ENCODE measurements at regions not wholly inside any gene's neighbourhood (a gene's known extent, or its start where the extent isn't known, plus 50 kb on each side); places are given as distances from the start of the nearest gene placed in this dataset.

DNA sequence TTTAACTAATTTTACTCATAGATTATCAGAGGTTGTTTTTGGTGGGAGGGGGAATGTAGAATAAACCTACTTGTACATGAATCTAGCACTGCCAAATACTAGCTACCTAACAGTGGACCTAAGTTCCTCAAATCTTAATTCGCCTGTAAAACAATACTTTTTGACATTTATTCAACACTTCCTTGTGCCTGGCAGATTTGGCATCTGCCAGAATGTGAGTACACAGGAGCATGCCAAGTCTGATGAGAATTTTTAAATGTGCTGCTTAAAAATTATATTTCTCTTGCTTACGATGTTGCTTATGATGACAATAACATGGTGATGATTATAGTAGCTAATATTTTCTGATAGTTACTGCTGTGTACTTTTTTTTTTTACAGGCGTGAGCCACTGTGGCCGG, 240.2 kb upstream of the STARD13 start:
- TF ChIP-seq EZH2phosphoT487 (IDR thresholded peaks at IDR 0.05; ENCODE audit: low read depth) (no peak), CTCF (IDR thresholded peaks at IDR 0.05; ENCODE audit: low read depth, low read length) (no peak)
- Histone ChIP-seq H3K9ac (ENCODE audit: low read length) (no peak overlapping the region), H4K20me1 (ENCODE audit: insufficient read depth, low read length) (no peaks in the 10 kb centered on the region), H3K36me3 (replicated peaks; ENCODE audit: low read depth, low read length) (no peaks in the 10 kb centered on the region), H3K4me2 (ENCODE audit: low read length) (no peak overlapping the region), H3K4me1 (ENCODE audit: low read length) (no peaks in the 10 kb centered on the region), H3K27me3 (ENCODE audit: low read depth, low read length) (no peaks in the 10 kb centered on the region), H3K9me3 (ENCODE audit: insufficient read depth, low read length) (no peaks in the 10 kb centered on the region), H3K79me2 (ENCODE audit: low read length) (no peaks in the 10 kb centered on the region), H3K4me3 (ENCODE audit: low read length) (no peak overlapping the region), H2AFZ (ENCODE audit: low read depth, low read length) (no peak overlapping the region), H3K27ac (ENCODE audit: low read length) (no peak overlapping the region)

DNA sequence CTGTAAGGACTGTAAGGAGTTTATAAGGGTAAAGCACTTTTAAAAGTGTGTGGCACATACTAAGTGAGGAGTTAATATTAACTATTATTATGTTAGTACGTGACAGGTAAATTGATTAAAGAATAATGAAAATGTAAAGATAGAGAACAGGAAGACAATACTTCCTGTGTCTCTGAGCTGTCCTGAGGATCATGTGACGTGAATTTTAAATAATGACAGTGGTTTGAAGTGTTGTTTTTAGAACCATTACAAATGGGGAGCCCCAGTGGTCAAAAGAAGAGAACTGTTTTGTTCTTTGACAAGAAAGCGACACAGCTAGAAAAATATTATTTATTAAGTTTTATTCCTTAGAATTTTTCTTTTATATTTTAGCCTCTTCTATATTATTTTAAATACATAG, 241.2 kb upstream of the STARD13 start:
- no peaks in the 10 kb centered on the region for H3K79me2 ChIP-seq (ENCODE audit: low read length)
- H3K9ac ChIP-seq (ENCODE audit: low read length) = no peak overlapping the region
- H3K4me2 ChIP-seq (ENCODE audit: low read length) = no peak overlapping the region
- no peak for TF ChIP-seq EZH2phosphoT487 (IDR thresholded peaks at IDR 0.05; ENCODE audit: low read depth)
- no peak for TF ChIP-seq CTCF (IDR thresholded peaks at IDR 0.05; ENCODE audit: low read depth, low read length)
- no peak overlapping the region for H2AFZ ChIP-seq (ENCODE audit: low read depth, low read length)
- no peaks in the 10 kb centered on the region for H4K20me1 ChIP-seq (ENCODE audit: insufficient read depth, low read length)
- no peak overlapping the region for H3K27ac ChIP-seq (ENCODE audit: low read length)
- no peaks in the 10 kb centered on the region for H3K4me1 ChIP-seq (ENCODE audit: low read length)
- no peaks in the 10 kb centered on the region for H3K36me3 ChIP-seq (replicated peaks; ENCODE audit: low read depth, low read length)
- no peaks in the 10 kb centered on the region for H3K9me3 ChIP-seq (ENCODE audit: insufficient read depth, low read length)
- H3K4me3 ChIP-seq (ENCODE audit: low read length) = no peak overlapping the region
- H3K27me3 ChIP-seq (ENCODE audit: low read depth, low read length) = no peaks in the 10 kb centered on the region

DNA sequence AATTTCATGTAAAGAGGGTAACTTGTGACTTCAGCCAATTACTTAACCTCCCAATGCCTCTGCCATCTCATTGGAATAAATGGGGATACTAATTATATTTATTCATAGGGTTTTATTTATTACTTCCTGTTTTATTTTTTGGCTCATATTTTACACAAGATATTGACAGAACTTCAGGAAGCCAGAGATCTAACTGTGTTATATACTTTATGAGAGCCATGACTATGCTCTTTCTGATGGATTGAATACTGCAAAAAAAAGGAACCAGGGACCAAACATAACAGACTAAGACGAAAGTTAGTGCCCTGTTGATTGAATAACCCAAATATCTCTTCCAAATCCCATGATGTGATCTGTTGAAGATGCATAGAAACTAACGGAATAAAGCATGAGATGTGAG, 243.3 kb upstream of the STARD13 start:
- Histone ChIP-seq H2AFZ (ENCODE audit: low read depth, low read length) (0 out of 2 replicates have a peak overlapping the region, but pooled peaks have one; percentile 25), H3K4me3 (ENCODE audit: low read length) (no peak overlapping the region), H3K27me3 (ENCODE audit: low read depth, low read length) (no peaks in the 10 kb centered on the region), H3K9ac (ENCODE audit: low read length) (no peak overlapping the region), H3K79me2 (ENCODE audit: low read length) (no peaks in the 10 kb centered on the region), H3K27ac (ENCODE audit: low read length) (no peak overlapping the region), H3K9me3 (ENCODE audit: insufficient read depth, low read length) (no peaks in the 10 kb centered on the region), H4K20me1 (ENCODE audit: insufficient read depth, low read length) (no peaks in the 10 kb centered on the region), H3K36me3 (replicated peaks; ENCODE audit: low read depth, low read length) (no peaks in the 10 kb centered on the region), H3K4me2 (ENCODE audit: low read length) (no peak overlapping the region), H3K4me1 (ENCODE audit: low read length) (no peaks in the 10 kb centered on the region)
- no peak for TF ChIP-seq CTCF (IDR thresholded peaks at IDR 0.05; ENCODE audit: low read depth, low read length)
- no peak for TF ChIP-seq EZH2phosphoT487 (IDR thresholded peaks at IDR 0.05; ENCODE audit: low read depth)

GRCh38 chr13:33531484-33531883, 245.9 kb upstream of the STARD13 start:
- no peaks in the 10 kb centered on the region for H4K20me1 ChIP-seq (ENCODE audit: insufficient read depth, low read length)
- no peaks in the 10 kb centered on the region for H3K79me2 ChIP-seq (ENCODE audit: low read length)
- H3K27me3 ChIP-seq (ENCODE audit: low read depth, low read length) = no peaks in the 10 kb centered on the region
- no peaks in the 10 kb centered on the region for H3K9me3 ChIP-seq (ENCODE audit: insufficient read depth, low read length)
- peaks cover 10% of the 10 kb centered on the region for H3K4me1 ChIP-seq (ENCODE audit: low read length)
- H3K4me3 ChIP-seq (ENCODE audit: low read length) = no peak overlapping the region
- TF ChIP-seq EZH2phosphoT487 (IDR thresholded peaks at IDR 0.05; ENCODE audit: low read depth) (no peak), CTCF (IDR thresholded peaks at IDR 0.05; ENCODE audit: low read depth, low read length) (no peak)
- no peak overlapping the region for H3K27ac ChIP-seq (ENCODE audit: low read length)
- H3K4me2 ChIP-seq (ENCODE audit: low read length) = no peak overlapping the region
- no peak overlapping the region for H3K9ac ChIP-seq (ENCODE audit: low read length)
- H2AFZ ChIP-seq (ENCODE audit: low read depth, low read length) = no peak overlapping the region
- no peaks in the 10 kb centered on the region for H3K36me3 ChIP-seq (replicated peaks; ENCODE audit: low read depth, low read length)
